ENCODE measurements at regions not wholly inside any gene's neighbourhood (a gene's known extent, or its start where the extent isn't known, plus 50 kb on each side); places are given as distances from the start of the nearest gene placed in this dataset.

GRCh38 chr1:163712321-163712720, 390.6 kb downstream of the NUF2 start:
- TF ChIP-seq, protein P1, sequence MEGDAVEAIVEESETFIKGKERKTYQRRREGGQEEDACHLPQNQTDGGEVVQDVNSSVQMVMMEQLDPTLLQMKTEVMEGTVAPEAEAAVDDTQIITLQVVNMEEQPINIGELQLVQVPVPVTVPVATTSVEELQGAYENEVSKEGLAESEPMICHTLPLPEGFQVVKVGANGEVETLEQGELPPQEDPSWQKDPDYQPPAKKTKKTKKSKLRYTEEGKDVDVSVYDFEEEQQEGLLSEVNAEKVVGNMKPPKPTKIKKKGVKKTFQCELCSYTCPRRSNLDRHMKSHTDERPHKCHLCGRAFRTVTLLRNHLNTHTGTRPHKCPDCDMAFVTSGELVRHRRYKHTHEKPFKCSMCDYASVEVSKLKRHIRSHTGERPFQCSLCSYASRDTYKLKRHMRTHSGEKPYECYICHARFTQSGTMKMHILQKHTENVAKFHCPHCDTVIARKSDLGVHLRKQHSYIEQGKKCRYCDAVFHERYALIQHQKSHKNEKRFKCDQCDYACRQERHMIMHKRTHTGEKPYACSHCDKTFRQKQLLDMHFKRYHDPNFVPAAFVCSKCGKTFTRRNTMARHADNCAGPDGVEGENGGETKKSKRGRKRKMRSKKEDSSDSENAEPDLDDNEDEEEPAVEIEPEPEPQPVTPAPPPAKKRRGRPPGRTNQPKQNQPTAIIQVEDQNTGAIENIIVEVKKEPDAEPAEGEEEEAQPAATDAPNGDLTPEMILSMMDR (IDR thresholded peaks at IDR 0.05; ENCODE audit: low read depth, low read length): no peak
- no peak for DNase-seq (ENCODE audit: extremely low read depth, low read depth)

DNA sequence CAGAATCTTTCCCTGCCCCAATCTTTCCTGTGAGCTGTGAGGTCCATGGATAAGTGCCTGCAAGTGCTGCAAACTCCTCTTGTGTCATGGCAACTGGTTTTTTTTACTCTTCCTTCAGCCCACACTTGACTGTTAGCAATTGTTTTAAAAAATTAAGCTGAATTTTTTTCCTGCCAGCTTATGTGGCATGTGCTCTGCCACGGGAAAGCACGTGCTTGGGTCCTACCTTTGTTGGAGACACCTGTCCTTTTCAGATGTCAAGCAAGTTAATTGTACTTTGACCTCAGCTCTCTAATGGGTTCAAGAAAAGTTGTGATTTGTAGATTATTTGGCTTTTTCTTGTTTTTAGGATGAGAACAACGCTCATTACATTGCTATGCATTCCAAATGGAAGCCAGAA, 398.5 kb downstream of the NUF2 start:
- TF ChIP-seq, protein P1 (IDR thresholded peaks at IDR 0.05; ENCODE audit: low read depth, low read length): no peak
- DNase-seq (ENCODE audit: extremely low read depth, low read depth): no peak

DNA sequence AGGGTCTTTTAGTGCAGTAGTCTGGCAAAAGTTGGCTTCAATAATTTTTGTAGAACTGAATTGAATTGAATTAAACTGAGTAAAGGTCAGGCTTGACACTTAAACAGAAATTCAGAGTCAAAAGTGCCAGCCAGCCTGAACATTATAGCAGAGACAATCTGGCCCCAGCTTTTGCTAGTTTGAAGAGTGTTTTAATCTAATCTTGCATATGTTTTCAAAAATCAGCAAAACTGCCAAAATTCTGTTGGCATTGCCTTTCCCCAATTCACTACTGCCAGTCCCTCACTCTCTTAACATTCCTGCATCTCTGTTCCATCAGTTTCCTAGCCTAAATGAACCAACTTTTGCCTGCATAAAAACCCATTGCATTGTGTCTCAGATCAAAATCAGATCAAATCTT, 403.8 kb downstream of the NUF2 start:
- TF ChIP-seq, protein P1 (IDR thresholded peaks at IDR 0.05; ENCODE audit: low read depth, low read length): no peak
- no peak for DNase-seq (ENCODE audit: extremely low read depth, low read depth)

GRCh38 chr1:163730411-163730821, 408.7 kb downstream of the NUF2 start:
- no peak for DNase-seq (ENCODE audit: extremely low read depth, low read depth)
- TF ChIP-seq, protein P1 (IDR thresholded peaks at IDR 0.05; ENCODE audit: low read depth, low read length): no peak

- no peak for DNase-seq (ENCODE audit: extremely low read depth, low read depth)
- TF ChIP-seq, protein P1 (IDR thresholded peaks at IDR 0.05; ENCODE audit: low read depth, low read length): no peak
Observed at GRCh38 chr1:163737261-163737660, 415.5 kb downstream of the NUF2 start.

DNA sequence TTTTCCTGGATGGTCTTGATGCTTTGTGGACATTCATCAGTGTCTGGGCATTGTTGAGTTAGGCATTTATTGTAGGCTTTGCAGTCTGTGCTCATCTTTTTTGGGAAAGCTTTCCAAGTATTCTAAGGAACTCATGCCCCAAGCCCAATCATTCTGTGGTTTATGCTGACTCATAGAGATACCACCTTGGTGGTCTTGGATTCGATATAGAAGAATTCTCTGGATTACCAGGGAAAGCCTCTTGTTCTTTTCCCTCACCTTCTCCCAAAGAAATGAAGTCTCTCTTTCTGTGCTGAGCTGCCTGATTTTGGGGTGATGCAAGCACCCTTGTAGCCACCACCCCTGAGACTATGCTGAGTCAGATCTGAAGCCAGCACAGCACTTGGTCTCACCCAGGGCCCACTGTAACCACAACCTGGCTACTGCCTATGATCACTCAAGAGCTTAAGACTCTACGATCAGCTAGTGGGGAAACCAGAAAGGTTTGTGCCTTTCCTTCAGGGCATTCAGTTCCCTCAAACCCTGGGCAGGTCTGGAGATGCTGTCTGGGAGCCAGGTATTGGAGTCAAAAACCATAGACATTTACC, 422.6 kb downstream of the NUF2 start:
- TF ChIP-seq, protein P1 (IDR thresholded peaks at IDR 0.05; ENCODE audit: low read depth, low read length): no peak
- no peak for DNase-seq (ENCODE audit: extremely low read depth, low read depth)

- TF ChIP-seq, protein P1 (IDR thresholded peaks at IDR 0.05; ENCODE audit: low read depth, low read length): no peak
- DNase-seq (ENCODE audit: extremely low read depth, low read depth): no peak
Observed at GRCh38 chr1:163745204-163745603, 423.4 kb downstream of the NUF2 start.

Data from AG09319 (cell line).